ENCODE measurements at regions not wholly inside any gene's neighbourhood (a gene's known extent, or its start where the extent isn't known, plus 50 kb on each side); places are given as distances from the start of the nearest gene placed in this dataset.

DNA sequence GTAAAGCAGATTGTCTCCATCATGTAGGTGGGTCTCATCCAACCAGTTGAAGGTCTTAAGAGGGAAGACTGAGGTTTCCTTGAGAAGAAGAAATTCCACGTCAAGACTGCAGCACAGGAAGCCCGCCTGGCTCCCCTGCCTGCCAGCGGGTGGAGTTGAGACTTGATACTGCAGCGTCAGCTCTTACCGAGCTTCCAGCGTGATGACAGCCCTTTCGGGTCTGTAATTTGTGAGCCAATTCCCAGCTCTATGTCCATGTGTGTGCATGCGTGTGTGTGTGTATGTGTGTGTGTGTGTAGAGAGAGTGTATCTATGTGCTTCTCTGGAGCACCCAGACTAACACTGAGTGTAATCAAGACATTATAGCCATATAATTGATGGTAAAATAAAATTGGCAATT, 379.7 kb upstream of the IRX2 start (continued):
- TF ChIP-seq, protein P1, sequence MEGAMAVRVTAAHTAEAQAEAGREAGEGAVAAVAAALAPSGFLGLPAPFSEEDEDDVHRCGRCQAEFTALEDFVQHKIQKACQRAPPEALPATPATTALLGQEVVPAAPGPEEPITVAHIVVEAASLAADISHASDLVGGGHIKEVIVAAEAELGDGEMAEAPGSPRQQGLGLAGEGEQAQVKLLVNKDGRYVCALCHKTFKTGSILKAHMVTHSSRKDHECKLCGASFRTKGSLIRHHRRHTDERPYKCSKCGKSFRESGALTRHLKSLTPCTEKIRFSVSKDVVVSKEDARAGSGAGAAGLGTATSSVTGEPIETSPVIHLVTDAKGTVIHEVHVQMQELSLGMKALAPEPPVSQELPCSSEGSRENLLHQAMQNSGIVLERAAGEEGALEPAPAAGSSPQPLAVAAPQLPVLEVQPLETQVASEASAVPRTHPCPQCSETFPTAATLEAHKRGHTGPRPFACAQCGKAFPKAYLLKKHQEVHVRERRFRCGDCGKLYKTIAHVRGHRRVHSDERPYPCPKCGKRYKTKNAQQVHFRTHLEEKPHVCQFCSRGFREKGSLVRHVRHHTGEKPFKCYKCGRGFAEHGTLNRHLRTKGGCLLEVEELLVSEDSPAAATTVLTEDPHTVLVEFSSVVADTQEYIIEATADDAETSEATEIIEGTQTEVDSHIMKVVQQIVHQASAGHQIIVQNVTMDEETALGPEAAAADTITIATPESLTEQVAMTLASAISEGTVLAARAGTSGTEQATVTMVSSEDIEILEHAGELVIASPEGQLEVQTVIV (IDR thresholded peaks at IDR 0.05; ENCODE audit: borderline replicate concordance, partially characterized antibody), result no peak
- TF ChIP-seq PAX8 (IDR thresholded peaks at IDR 0.05) (no peak), PAX5 (IDR thresholded peaks at IDR 0.05; ENCODE audit: borderline replicate concordance, low read depth, low read length) (no peak)

DNA sequence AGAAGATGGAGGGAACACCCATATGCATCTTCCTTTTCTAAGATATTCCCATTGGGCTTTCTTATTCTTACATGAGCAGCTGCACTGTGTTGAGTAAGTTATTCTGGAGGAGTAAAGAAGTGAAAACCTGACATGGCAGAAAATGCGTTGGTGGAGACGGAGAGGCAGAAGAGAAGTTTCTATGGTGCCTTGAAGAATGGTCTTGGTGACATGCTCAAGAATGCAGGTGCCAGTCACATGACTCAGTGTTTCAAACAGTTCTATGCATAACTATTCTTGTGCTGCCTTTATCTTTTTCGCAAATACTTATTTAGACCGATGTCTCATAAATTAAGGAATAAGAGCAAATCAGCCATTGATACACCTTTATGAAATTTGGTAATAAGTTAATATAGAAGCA, 377.8 kb upstream of the IRX2 start:
- ChIA-PET CTCF (no interaction called here), POLR2A (no interaction called here), SMC1A (ENCODE audit: uncharacterized antibody, unreplicated experiment) (no interaction called here), RAD21 (ENCODE audit: unreplicated experiment) (no interaction called here)
- FAIRE-seq (no peak), DNase-seq (ENCODE audit: low read depth, low spot score) (no peak), ATAC-seq (no peak)
- Histone ChIP-seq H4K20me1 (ENCODE audit: control insufficient read depth, insufficient read depth) (no peaks in the 10 kb centered on the region), H3K9ac (ENCODE audit: control insufficient read depth, insufficient read depth, low read length) (no peak overlapping the region), H3K27me3 (replicated peaks in 1 of 2; ENCODE audit: control insufficient read depth in 2 of 2, insufficient read depth in 2 of 2, low read length in 1 of 2) (no peaks in the 10 kb centered on the region), H3K36me3 (ENCODE audit: control insufficient read depth in 2 of 2, insufficient read depth in 2 of 2, low read length in 1 of 2) (no peaks in the 10 kb centered on the region), H3K4me1 (ENCODE audit: control insufficient read depth, insufficient read depth, low read length) (no peaks in the 10 kb centered on the region), H3K4me2 (ENCODE audit: control insufficient read depth, insufficient read depth) (no peak overlapping the region), H3K79me2 (ENCODE audit: control insufficient read depth, insufficient read depth, low read length) (no peaks in the 10 kb centered on the region), H2AFZ (ENCODE audit: control insufficient read depth, low read depth, low read length) (no peak overlapping the region), H3K4me3 (no peak overlapping the region), H3K9me3 (replicated peaks; ENCODE audit: control insufficient read depth, insufficient read depth, low read length) (no peaks in the 10 kb centered on the region), H3K27ac (ENCODE audit: control insufficient read depth, insufficient read depth) (no peak overlapping the region)
- intact Hi-C loops (cut with micrococcal nuclease; ENCODE audit: unreplicated experiment), result no loop called here
- WGBS (ENCODE audit: insufficient coverage, insufficient replicate concordance, low lambda C conversion rate, missing lambda C conversion rate), result 95% methylated on average over 4 of the region's 4 CpGs
- BruUV-seq (replicated peaks), result no TSS peak
- in situ Hi-C loops (cut with MboI), result no loop called here
- TF ChIP-seq SMAD5 (IDR thresholded peaks at IDR 0.05; ENCODE audit: low read depth), result no peak
- TF ChIP-seq KAT2A (conservative IDR thresholded peaks at IDR 0.05; ENCODE audit: control insufficient read depth, low read depth, low read length), result no peak
- no peak for TF ChIP-seq TCF7 (IDR thresholded peaks at IDR 0.05; ENCODE audit: borderline replicate concordance)
- TF ChIP-seq, protein P2, sequence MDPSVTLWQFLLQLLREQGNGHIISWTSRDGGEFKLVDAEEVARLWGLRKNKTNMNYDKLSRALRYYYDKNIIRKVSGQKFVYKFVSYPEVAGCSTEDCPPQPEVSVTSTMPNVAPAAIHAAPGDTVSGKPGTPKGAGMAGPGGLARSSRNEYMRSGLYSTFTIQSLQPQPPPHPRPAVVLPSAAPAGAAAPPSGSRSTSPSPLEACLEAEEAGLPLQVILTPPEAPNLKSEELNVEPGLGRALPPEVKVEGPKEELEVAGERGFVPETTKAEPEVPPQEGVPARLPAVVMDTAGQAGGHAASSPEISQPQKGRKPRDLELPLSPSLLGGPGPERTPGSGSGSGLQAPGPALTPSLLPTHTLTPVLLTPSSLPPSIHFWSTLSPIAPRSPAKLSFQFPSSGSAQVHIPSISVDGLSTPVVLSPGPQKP (IDR thresholded peaks at IDR 0.05; ENCODE audit: low read depth, low read length), result no peak
- TF ChIP-seq ZNF207 (IDR thresholded peaks at IDR 0.05; ENCODE audit: borderline replicate concordance), result no peak
- TF ChIP-seq SREBF1 (IDR thresholded peaks at IDR 0.05; ENCODE audit: low read length), result no peak
- no peak for TF ChIP-seq ZSCAN29 (IDR thresholded peaks at IDR 0.05)
- TF ChIP-seq POLR2AphosphoS2 (IDR thresholded peaks at IDR 0.05; ENCODE audit: low read depth, low read length), result no peak
- TF ChIP-seq, protein P3, sequence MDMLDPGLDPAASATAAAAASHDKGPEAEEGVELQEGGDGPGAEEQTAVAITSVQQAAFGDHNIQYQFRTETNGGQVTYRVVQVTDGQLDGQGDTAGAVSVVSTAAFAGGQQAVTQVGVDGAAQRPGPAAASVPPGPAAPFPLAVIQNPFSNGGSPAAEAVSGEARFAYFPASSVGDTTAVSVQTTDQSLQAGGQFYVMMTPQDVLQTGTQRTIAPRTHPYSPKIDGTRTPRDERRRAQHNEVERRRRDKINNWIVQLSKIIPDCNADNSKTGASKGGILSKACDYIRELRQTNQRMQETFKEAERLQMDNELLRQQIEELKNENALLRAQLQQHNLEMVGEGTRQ (IDR thresholded peaks at IDR 0.05; ENCODE audit: borderline replicate concordance, low read depth, low read length), result no peak
- TF ChIP-seq NR2C2 (IDR thresholded peaks at IDR 0.05; ENCODE audit: borderline replicate concordance, control insufficient read depth, insufficient read length, low read depth), result no peak
- no peak for TF ChIP-seq KDM1A (IDR thresholded peaks at IDR 0.05; ENCODE audit: borderline replicate concordance)
- no peak for TF ChIP-seq YY1 (IDR thresholded peaks at IDR 0.05; ENCODE audit: low read depth, low read length)
- TF ChIP-seq HDGF (IDR thresholded peaks at IDR 0.05), result no peak
- TF ChIP-seq CHD2 (IDR thresholded peaks at IDR 0.05; ENCODE audit: borderline replicate concordance, low read depth, low read length), result no peak
